PC-9 (cell line): ENCODE measurements at regions not wholly inside any gene's neighbourhood (a gene's known extent, or its start where the extent isn't known, plus 50 kb on each side); places are given as distances from the start of the nearest gene placed in this dataset.

ENCODE experiments used
- BruUV-seq: library from RNA; stranded (reverse); fragments of 400-500 nt; replicated peaks from 2 replicates; lab custom pipeline; 2021; lab: Mats Ljungman, UMichigan
- CTCF ChIA-PET: fragments of 300-600 bp; sonication (Branson Sonifier 250); formaldehyde crosslinking; loops from one replicate; lab custom pipeline; 2022; ENCODE audit warnings: antibody characterized with exemption; lab: Charles Lee
- POLR2A ChIA-PET: fragments of 300-600 bp; sonication (Branson Sonifier 250); formaldehyde crosslinking; loops from one replicate; lab custom pipeline; 2022; ENCODE audit warnings: antibody characterized with exemption; ENCODE audit not compliant: unreplicated experiment; lab: Charles Lee
- DNase-seq, 2 experiments: peaks; one replicate each; pipeline versions ENCODE4 v3.0.0 to v3.0.0-alpha.2; 2015 to 2022; ENCODE audit warnings: mixed read lengths in 1 of 2
- H2AFZ ChIP-seq: fragments of 200-600 bp; sonication (generic); 2 replicates; pipeline ENCODE4 v1.8.1; 2017; ENCODE audit warnings: antibody characterized with exemption
- H3F3A ChIP-seq: fragments of 200-600 bp; sonication (generic); 2 replicates; pipeline ENCODE4 v1.8.1; 2017; ENCODE audit warnings: antibody characterized with exemption, mild to moderate bottlenecking, low read depth; ENCODE audit not compliant: insufficient read depth
- H3K27ac ChIP-seq: fragments of 200-600 bp; sonication (generic); 2 replicates; pipeline ENCODE4 v1.6.1; 2016; ENCODE audit warnings: mixed run types
- H3K27me3 ChIP-seq: fragments of 200-600 bp; sonication (generic); 2 replicates; pipeline ENCODE4 v1.6.1; 2016; ENCODE audit warnings: low read depth, mixed run types; ENCODE audit not compliant: insufficient read depth
- H3K36me3 ChIP-seq: fragments of 200-600 bp; sonication (generic); 2 replicates; pipeline ENCODE4 v1.6.1; 2016; ENCODE audit warnings: low read depth, mixed run types
- H3K4me1 ChIP-seq: fragments of 200-600 bp; sonication (generic); replicated peaks from 2 replicates; pipeline ENCODE4 v1.6.1; 2016; ENCODE audit warnings: mixed run types; ENCODE audit not compliant: insufficient read depth
- H3K4me2 ChIP-seq: fragments of 200-600 bp; sonication (generic); 2 replicates; pipeline ENCODE4 v1.6.1; 2017; ENCODE audit warnings: mixed run types
- H3K4me3 ChIP-seq: fragments of 200-600 bp; sonication (generic); 2 replicates; pipeline ENCODE4 v1.6.1; 2016; ENCODE audit warnings: mixed run types
- H3K79me2 ChIP-seq: fragments of 200-600 bp; sonication (generic); 2 replicates; pipeline ENCODE4 v1.6.1; 2017; ENCODE audit warnings: low read depth, mixed run types
- H3K9me2 ChIP-seq: fragments of 200-600 bp; sonication (generic); 2 replicates; pipeline ENCODE4 v1.8.1; 2017; ENCODE audit warnings: mild to moderate bottlenecking; ENCODE audit not compliant: insufficient read depth
- H3K9me3 ChIP-seq: fragments of 200-600 bp; sonication (generic); 2 replicates; pipeline ENCODE4 v1.8.1; 2016; ENCODE audit warnings: low read depth; ENCODE audit not compliant: insufficient read depth
- H4K20me1 ChIP-seq: fragments of 200-600 bp; sonication (generic); 2 replicates; pipeline ENCODE4 v1.8.1; 2017; ENCODE audit not compliant: insufficient read depth
- EZH2 ChIP-seq: fragments of 200-600 bp; sonication (generic); IDR thresholded peaks from 2 replicates; pipeline ENCODE4 v1.8.0; 2017; ENCODE audit warnings: antibody characterized with exemption, low read depth
- intact Hi-C: fragments of 100-400 bp; cut with micrococcal nuclease; formaldehyde crosslinking; loops from one replicate; pipeline ENCODE4 v1.10.0; 2022; ENCODE audit not compliant: unreplicated experiment
- TF ChIP-seq, protein P1 (sequence below): fragments of 200-600 bp; sonication (generic); conservative IDR thresholded peaks from 2 replicates; pipeline ENCODE4 v1.6.1; 2017; ENCODE audit warnings: mixed run types, antibody characterized with exemption, mild to moderate bottlenecking, moderate library complexity

- BruUV-seq, result no TSS peak
- ChIA-PET POLR2A (no interaction called here), CTCF (no interaction called here)
- H3F3A ChIP-seq, result peaks cover 8% of the 10 kb centered on the region; the same call in 1 of the 2 replicates
- TF ChIP-seq EZH2, result no peak
- TF ChIP-seq, protein P1, sequence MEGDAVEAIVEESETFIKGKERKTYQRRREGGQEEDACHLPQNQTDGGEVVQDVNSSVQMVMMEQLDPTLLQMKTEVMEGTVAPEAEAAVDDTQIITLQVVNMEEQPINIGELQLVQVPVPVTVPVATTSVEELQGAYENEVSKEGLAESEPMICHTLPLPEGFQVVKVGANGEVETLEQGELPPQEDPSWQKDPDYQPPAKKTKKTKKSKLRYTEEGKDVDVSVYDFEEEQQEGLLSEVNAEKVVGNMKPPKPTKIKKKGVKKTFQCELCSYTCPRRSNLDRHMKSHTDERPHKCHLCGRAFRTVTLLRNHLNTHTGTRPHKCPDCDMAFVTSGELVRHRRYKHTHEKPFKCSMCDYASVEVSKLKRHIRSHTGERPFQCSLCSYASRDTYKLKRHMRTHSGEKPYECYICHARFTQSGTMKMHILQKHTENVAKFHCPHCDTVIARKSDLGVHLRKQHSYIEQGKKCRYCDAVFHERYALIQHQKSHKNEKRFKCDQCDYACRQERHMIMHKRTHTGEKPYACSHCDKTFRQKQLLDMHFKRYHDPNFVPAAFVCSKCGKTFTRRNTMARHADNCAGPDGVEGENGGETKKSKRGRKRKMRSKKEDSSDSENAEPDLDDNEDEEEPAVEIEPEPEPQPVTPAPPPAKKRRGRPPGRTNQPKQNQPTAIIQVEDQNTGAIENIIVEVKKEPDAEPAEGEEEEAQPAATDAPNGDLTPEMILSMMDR, result no peak
- no peak overlapping the region for H2AFZ ChIP-seq
- no peaks in the 10 kb centered on the region for H3K9me2 ChIP-seq
- H3K4me2 ChIP-seq, result no peak overlapping the region
- DNase-seq, result no peak
- no peaks in the 10 kb centered on the region for H4K20me1 ChIP-seq
- H3K4me3 ChIP-seq, result no peak overlapping the region
- no peak overlapping the region for H3K27ac ChIP-seq
- intact Hi-C loops, result no loop called here
- H3K79me2 ChIP-seq, result no peaks in the 10 kb centered on the region
- H3K36me3 ChIP-seq, result no peaks in the 10 kb centered on the region
- H3K27me3 ChIP-seq, result no peaks in the 10 kb centered on the region
- no peaks in the 10 kb centered on the region for H3K9me3 ChIP-seq
- H3K4me1 ChIP-seq, result no peaks in the 10 kb centered on the region
Observed at GRCh38 chr5:57124014-57124413, 49.8 kb upstream of the GPBP1 start.
